ENCODE measurements at regions not wholly inside any gene's neighbourhood (a gene's known extent, or its start where the extent isn't known, plus 50 kb on each side); places are given as distances from the start of the nearest gene placed in this dataset.
A peak's percentile ranks its signal among the peaks of the same experiment; 100 is the strongest.

DNA sequence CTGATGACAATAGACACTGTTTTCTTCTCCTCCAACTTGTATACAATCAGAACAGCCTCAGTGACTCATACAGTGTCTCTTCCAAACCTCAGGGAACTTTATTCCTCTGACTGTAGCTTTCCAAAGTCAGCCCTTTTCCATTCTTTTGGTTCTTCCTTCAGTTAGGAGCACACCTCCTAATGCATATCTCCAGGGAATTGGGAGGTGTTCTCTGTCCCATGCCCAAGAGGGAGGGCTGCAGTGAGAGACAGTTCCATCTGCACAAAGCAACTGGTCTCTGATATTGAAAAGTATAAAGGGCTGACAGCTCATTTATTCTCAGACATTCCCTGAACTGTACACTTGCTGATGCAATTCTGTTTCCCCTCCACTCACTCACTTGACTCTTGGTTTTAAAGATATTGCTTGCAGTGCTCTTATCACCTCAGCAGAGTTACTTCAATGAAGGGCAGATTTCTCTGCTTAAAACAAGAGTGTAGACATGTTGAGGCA lies 337.8 kb upstream of the TBC1D5 start:
- peak; percentile 45 for DNase-seq (ENCODE audit: low spot score)

DNA sequence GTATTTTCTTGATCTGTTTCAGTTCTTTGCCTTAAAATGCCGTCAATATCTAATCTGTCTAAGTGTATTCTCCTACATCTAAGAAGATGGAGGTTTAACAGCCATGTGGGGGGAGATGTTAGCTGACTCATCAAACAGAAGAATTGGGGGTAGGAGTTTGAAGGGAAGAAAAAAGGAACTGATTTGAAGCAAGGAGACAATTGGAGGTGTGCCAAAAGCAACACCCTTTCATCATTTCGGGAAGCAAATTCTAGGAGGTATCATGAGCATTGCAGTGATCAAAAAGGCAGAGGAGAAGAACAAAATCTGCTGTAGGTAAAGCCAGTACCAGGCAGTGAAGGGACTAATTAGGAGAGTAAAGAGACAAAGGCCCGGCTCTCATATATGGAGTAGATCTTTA lies 337.3 kb upstream of the TBC1D5 start:
- peak; percentile 13 for DNase-seq (ENCODE audit: low spot score)

DNA sequence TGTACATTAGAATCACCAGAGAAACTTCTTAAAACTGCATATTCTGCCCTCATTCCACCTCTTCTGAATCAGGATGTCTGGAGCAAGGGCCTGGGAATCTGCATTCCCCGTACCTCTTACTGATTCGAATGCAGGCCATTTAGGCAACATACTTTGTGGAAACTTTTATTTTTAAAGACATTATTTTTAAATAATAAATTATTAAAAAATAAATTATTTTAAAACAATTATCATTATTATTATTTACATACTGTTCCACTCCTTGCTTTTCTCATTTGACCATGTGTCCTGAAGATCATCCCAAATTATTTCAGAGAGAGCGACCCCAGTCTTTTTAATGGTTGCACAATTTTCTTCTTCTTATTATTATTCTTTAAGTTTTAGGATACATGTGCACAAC lies 336.6 kb upstream of the TBC1D5 start:
- no peak for DNase-seq (ENCODE audit: low spot score)

DNA sequence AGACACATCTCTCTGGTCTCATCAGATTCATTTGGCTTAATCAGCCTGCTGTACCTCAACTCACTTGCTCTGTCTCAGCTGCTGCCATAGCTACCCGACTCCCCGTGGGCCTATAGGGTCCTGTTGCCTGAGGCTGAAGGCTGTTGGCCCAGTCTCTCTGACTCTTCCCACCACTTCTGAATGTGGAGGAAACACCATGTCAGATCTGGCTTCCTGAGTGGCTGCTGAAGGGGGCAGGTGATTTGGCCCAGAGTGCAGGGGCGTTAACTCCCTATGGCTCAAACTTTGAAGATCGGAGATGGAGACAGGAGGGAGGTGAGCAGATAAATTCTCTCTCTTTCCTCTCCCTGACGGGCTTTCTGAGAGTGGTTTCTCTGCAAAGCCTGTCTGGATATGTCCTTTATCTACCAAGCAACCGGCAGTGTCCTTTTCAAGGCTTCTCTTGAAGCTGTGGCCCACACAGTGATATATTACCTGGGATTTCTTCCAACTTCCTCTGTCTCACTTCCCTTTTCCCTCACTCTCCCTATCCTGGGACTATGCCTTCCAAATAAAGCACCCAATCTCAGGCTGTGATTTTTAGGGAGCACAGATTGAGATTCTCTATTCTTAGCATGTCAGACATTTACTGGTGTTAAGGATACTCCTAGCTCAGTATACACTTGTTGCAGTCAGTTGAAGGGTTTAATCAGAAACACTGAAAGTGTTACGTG lies 334.9 kb upstream of the TBC1D5 start:
- peak; percentile 42 for DNase-seq (ENCODE audit: low spot score)

DNA sequence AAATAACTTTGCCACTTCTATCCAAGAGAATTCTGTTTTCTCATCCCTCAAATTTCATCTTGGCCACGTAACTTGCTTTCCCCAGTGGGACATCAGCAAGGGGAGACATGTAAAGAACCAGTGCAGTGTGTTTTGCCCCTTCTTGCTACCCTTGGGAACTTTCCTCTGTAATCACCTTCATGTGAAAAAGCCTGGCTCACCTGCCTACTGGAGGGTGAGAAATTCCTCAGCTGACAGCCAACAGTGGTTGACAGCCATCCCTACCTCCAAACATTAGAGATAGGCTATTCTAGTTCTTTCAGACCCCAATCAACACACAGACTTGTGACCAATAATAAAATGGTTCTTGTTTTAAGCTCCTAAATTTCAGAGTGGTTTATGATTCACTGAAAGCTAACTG lies 333.9 kb upstream of the TBC1D5 start:
- DNase-seq (ENCODE audit: low spot score) = no peak

DNA sequence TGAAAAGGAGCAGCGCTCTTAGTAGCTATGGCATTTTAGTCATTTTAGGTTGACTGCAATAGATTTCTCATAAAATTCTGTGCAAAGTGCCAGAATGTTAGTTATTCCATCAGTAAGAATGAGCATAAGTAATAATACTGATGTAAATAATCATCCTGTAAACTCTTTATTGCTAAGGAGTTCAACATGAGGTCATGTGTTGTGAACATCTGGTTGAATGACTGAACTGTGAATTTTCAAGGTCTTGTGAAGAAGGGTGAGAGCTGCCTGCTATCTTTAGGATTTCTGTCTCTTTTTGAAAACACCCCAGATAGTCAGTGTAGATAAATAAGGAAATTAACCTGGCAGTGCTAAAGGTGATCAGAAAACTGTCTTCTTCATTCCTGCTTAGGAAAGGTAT lies 333.4 kb upstream of the TBC1D5 start:
- DNase-seq (ENCODE audit: low spot score) = no peak

DNA sequence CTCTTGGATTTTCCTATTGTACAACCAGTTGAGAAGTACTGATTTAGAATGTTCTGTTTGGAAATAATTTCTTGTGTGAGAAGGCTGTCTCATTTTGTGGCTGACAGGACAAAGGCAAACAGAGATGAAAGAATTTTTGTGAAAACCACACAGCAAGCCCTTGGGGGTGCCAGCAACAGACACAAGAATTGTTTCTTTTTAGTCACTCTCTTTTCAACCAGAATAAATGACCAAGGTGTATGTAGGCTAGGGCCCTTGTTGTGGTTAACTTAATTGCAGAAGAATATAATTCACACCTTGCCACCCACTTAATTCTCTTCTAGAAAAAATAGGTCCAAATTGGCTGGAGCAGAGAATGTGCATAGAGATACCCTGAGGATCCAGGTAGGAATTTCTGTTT lies 329.4 kb upstream of the TBC1D5 start:
- no peak for DNase-seq (ENCODE audit: low spot score)

DNA sequence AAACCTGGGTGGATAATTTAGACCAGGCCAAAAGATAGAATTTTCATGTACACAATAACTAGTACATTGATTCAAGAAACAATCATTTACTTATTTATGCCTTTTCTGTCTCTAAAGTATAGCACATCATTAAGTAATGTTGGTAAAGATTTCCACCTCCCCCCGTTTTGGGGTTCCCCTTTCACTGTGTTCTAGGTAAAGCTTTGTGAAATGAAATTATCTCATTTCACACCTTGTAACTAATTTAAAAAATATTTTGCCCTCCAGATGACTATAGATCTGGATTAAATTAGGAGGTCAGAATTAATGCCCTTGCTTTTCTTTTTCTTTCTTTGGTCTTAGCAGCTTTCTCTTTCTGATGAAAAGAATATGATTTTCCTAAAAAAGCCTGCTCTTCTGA lies 328.5 kb upstream of the TBC1D5 start:
- no peak for DNase-seq (ENCODE audit: low spot score)

DNA sequence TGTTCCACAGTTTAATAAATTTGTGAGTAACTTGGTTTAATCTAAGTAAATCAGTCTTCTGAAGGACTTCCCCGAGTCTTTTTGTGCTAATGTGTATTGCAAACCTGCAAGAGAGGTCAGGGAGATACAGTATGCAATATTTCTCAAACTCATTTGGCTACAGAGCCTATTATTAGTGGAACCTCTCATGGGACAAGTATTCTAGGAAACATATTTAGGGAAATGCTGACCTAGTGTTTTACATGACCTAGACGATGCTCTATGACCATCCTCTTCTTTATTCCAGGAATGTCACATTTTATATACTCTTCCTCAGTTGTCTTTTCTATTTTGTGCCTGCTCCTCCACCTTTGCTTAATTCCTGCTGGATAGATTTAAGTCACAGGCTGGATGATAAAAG lies 327.8 kb upstream of the TBC1D5 start:
- no peak for DNase-seq (ENCODE audit: low spot score)

DNA sequence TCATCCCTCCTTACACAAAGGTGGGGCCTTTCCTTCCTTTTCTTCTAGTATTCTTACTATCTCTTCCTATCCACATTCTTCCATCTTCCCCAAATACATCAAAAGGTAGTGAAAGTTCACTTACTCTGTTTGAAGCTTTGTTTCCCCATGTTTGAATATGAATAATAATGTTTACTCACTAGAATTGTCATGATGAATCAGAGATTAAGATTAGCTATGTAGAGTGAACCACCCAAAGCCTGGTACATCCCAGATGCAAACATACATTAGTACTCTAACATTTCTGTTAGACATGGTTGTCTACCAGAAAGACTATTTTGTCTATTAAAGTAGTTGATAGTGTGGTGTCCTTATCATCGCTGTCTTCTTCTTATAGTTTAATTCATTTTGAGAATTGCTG lies 327.1 kb upstream of the TBC1D5 start:
- no peak for DNase-seq (ENCODE audit: low spot score)

DNA sequence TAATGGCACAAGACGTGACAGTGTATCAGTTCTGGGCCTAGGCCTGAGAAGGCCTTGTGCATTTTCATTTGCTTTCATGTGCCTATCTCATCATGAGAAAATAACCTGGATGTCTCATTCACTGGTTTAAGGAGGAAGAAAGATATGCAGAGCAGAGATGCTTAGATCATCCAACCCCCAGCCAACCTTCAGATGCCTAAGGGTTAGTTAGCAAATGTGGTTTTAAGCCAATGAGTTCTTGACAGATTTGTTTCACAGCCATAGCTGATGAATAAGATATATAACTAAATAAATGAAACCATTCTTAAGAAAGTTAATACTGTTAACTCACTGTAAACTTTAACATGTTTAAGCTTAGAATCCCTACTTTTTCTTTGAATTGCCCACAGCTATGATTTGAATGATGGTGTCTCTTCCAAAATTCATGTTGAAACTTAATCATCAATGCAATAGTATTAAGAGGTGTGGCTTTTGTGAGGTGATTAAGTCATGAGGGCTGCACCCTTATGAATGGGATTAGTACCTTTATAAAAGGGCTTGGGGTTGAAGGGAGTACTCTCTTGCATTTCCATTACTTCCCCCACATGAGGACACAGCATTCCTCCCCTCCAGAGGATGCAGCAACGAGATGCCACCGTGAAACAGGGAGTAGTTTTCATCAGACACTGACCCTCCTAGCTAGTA lies 324.6 kb upstream of the TBC1D5 start:
- DNase-seq (ENCODE audit: low spot score) = no peak

DNA sequence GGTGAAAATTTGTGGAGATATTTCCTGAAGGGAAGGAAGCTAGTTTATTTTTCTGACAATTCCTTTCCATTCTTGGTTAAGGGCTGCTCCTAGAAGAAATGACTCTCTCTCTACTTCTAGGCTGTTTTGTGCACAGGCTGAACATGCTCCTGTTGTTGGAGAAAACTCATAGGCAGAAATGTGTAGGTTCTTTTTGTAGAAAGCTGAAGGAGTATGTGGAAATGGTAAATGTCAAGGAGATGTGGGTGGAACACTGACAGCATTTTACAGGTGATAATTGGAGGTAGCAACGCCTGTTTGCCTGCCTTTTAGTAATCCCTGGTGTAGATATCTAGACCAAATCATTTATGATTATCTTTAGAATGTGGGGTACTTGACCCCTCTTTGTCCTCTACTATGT lies 322.2 kb upstream of the TBC1D5 start:
- DNase-seq (ENCODE audit: low spot score) = no peak

DNA sequence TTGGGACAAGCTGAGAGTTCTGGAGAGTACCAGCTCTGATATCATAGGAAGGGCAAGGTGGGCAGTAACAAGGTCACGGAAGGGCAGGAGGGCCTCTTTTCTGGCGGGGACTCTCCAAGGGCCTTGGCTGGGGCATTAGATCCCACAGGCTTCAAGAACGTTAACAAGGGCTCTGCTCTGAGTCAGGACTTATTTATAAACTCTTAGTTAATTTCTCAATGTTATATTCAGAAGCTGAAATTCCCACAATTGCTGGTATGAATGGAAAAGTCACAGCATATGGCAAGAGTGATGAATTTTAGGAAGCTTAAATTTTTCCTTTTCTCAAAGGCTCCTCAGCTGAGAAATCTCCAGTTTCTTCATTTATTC lies 320.2 kb upstream of the TBC1D5 start:
- peak; percentile 14 for DNase-seq (ENCODE audit: low spot score)

DNA sequence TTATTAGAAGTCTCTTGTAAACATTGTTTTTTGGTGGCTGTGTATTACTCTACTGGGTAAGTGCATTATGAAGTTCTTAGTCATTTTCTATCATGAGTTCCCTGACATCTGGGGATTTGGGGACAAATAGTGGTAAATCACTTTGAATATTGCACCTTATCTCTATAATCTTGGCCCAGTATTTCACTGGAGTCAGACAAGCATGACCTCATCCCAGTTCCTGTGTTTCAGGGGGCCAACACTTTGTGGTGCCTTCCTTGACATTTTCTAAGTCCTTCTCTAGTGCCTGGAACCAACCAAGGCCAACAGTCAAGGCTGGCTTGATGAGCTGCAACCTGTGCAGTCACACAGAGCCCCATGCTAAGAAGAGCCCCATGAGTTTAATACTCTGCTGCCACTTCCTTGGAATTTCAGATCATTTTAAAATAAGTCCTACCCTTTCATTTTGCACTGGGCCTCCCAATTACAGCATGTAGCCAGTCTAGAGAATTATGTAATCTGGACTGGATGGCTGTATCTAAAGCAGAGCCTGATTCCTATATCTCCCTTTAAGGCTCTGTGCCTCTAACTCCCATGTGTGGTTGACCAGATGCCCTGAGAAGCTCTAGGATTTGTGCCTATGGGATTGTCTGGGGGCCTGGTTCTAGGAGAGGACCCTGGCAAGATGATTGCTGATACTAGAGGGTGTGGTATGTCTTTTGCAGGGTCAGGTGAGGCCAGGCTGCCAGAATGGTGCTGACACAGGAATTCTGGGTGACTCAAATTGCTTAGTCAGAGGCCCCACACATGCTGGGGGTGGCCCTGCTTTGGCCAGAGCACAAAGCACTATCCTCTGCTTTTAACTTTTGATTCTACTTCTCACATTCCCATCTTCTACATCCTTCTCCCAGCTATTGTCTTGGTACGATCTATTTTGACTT lies 319.6 kb upstream of the TBC1D5 start:
- DNase-seq (ENCODE audit: low spot score) = peak; percentile 74

DNA sequence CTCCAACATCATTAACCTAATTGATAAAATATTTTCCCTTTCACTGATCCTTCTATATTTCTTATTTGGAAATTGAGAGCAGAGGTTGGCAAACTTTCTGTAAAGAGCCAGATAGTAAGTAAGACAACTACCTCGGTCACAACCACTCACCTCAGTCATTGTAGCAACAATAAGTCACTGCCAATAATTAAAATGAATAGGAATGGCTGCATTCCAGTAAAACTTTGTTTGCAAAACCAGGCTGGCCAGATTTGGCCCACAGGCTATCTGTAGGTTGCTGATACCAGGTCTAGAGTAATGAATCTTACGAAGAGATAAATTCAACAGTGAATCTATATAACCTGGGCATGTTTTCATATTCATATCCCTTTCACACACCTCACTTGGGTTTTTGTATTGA lies 316.2 kb upstream of the TBC1D5 start:
- no peak for DNase-seq (ENCODE audit: low spot score)

DNA sequence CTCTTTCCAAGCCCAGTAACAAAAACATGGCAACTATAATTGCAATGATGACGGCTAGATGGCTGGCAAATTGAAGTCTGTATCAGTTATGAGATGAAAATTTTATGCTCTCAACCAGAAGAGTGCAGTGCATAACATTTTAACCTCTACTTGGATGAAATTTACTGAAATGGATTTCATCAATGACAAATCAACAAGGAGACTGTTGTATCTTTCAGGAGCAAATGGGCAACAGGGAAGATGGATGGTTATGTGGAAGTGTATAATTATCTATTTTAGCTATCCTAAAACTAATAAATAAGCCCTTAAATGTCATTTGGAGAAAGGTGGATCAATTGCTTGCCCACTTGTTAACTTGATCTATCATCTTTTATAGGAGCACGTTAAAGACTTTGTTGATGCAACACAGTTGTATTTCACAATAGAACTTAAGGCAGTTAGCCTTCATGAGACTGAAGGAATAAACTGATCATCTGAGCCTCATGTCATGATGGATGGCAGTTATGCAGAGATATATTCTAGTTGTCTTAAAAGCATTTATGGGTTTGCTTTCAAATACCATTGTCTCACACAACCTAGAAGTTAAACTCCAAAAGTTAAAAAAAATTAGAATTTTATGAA lies 315.1 kb upstream of the TBC1D5 start:
- no peak for DNase-seq (ENCODE audit: low spot score)

DNA sequence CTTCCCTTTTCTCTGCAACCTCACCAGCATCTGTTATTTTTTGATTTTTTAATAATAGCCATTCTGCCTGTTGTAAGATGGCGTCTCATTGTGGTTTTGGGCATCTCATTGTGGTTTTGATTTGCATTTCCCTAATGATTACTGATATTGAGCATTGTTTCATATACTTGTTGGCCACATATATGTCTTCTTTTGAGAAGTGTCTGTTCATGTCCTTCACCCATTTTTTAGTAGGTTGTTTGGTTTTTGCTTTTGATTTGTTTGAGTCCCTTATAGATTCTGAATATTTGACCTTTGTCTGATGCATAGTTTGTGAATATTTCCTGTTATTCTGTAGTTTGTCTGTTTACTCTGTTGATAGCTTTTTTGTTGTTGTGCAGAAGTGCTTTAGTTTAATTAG lies 312.2 kb upstream of the TBC1D5 start:
- no peak for DNase-seq (ENCODE audit: low spot score)

DNA sequence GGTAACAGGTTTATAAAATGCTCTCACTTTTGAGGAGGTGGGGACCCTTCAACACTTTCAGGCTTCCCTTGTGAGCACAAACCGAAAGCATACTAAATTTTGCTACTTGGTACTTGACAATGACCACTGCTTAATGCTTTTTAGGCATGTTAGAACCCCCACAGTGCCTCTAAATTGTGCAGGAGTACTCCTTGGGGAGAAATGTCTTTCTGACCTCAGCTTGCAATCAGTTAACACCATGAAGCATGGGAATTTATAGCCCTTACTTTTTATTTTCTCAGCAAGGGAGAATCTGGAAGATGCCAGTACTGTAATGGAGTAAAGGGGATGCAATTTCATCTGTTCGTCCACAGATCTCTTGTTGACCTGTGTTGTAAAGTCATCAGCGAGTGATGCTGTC lies 308.9 kb upstream of the TBC1D5 start:
- DNase-seq (ENCODE audit: low spot score) = no peak

DNA sequence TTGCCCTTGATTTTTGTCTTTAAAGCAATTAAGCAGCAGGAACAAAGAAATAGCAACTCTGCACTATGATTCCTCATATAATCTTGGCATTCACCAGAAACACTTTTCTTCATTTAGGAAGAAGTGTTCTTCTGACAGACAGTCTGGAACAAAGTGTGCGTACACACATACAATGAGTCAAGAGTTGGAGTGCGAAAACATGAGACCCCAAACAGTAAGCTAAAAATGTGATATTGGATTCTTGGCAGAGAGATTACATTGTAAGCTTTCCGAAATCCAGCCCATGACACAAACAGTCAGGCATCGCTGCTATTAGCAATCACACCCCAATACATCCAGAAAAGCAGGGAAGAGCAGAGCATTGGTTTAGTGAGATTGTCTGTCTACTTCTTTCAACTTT lies 306.7 kb upstream of the TBC1D5 start:
- no peak for DNase-seq (ENCODE audit: low spot score)

DNA sequence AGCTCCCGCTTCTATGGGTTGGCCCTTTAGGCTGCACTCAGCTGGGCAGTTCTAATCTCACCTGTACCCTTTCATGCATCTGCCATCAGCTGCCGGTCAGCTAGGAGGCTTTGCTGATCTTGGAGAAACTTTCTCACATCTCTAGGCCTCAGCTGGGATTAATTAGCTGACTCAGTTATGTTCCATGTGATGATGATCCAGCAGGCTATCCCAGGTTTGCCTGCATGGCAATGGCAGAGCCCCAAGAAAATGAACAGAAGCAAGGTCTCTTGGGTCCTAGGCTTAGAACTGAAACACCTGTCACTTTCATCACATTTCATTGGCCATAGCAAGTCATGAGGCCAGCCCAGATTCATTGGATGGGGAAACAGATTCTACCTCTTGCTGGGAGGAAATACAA lies 304.6 kb upstream of the TBC1D5 start:
- no peak for DNase-seq (ENCODE audit: low spot score)

DNA sequence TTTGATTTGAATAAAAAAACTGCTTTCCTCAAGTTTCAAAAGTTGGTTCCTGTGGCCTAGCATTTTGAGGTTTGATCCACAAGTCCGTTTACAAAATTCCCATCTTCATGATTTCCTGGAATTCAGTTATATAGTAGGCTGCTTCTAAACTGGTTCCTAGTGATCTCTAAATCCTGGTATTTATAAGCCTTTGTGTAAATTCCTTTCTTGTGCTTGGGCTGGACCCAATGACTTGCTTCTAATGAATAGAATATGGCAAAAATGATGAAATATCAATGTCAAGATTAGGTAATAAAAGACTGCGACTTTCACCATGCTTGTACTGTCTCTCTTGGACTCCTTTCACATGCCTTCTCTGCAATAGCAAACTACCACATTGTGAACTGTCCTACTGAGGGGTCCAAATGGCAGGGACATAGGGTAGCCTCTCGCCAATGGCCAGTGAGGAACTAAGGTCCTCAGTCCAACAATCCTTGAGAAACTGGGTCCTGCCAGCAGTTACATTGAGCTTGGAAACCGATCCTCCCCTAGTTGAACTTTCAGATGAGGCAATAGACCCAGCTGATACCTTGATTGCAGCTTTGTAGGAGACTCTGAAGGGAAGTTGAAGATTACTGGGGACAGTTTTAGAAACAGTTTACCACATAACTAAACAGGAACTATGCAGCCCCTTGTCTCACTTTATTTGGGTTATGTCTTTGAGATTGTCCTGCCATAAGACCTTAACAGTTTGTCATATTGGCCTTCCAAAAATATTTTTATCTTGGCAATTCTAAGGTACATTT lies 303.9 kb upstream of the TBC1D5 start:
- DNase-seq (ENCODE audit: low spot score) = no peak
